ENCODE measurements at regions not wholly inside any gene's neighbourhood (a gene's known extent, or its start where the extent isn't known, plus 50 kb on each side); places are given as distances from the start of the nearest gene placed in this dataset.
"Not testable (repeated sequence)": the region's sequence is repeated elsewhere in the genome, so short reads cannot be mapped to it uniquely, and the experiment has no call there.

DNA sequence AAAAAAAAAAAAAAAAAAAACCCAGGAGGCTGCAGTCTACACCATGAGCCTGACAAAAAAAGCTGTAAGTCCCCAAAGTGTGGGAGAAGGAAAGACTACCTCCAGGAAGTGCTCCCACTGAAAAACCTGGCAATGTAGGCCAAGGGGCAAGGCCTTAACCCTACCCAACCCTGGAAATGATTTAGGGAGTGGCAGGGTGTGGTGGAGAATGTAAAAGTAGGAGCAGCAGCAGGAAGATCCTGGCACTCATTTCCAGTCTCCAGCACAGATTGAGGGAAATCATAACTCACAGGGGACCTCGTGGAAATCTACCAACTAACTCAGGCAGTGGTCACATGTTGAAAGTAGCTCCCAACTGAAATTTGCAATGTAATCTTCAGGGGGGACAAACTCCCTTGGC lies 839.5 kb downstream of the EPHA3 start:
- FAIRE-seq = no peak

DNA sequence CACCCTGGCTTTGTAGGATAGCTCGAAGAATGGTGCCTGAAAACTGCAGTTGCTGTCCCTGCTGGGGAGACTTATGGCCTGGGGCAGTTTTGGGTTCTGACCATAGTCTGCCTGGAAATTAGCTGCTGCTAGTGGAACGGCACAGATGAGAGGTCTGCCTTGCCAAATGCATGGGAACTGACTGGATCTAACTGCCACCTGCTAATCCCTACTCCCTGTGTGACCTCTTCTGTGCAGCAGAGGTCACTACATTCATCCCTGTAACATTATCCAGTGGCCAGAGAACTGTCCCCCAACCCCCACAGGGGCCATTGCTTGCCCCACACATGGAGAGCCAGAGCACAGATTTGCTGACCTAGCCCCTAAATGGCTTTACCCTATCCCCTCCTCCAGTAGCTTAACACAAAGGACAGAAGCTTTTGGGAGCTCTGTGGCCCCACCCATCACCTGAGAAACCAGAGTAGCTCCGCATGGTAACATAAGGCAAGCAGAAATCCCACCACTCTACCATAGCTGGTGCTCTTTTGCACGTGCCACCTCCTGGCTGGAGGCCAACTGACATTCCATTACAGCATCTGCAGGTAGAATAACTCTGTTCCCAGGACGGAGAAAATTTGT lies 840.0 kb downstream of the EPHA3 start:
- FAIRE-seq = no peak

DNA sequence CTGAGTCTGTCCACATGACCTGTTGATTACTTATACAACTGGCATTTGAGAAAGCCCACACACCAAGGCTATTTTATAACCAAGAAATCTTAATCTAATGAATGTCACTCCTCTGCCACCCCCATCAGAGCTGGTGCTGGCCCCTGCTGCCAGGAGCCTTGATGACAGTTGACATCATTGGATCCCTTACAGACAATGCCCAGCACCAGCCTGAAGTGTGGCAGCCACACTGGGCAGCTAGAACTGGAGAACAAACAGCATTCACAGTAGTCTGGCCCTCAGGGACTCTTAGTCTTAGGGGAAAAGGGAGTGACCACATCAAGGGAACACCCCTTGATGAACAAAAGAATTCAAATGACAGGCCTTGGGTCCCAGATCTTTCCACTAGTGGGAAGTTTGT lies 840.6 kb downstream of the EPHA3 start:
- FAIRE-seq = no peak

DNA sequence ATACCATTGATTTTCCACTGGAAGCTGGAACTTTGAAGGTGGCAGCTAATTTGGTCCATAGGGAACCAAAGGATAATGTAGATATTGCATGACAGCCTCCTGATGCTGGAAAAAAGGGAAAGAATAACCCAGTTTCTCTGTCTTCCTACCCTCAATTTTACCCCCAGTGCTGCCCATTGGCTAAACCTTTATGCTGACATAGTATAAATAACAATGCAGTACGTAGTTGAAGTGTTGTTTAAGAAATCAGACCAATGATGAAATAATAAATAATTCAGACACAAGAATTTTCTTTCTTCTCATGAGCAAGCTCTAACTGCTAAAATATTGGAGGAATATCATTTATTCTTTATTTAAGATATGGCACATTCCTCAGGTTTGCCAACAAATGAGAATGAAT lies 843.4 kb downstream of the EPHA3 start:
- no peak for FAIRE-seq

DNA sequence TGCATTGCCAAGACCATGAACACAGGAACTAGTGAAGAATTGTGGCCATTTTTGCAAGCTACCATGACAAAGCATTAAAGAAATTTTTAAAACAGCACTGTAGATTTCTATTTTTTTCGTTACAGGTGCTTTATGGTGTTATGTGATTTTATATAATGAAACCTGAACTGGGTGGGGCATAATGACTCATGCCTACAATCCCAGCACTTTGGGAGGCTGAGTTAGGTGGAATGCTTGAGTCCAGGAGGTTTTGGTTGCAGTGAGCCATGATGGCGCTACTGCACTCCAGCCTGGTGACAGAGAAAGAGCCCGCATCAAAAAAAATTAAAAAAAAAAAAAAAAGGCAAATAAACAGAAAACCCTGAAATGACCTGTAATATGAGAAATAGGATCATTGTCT lies 846.7 kb downstream of the EPHA3 start:
- FAIRE-seq = no peak

DNA sequence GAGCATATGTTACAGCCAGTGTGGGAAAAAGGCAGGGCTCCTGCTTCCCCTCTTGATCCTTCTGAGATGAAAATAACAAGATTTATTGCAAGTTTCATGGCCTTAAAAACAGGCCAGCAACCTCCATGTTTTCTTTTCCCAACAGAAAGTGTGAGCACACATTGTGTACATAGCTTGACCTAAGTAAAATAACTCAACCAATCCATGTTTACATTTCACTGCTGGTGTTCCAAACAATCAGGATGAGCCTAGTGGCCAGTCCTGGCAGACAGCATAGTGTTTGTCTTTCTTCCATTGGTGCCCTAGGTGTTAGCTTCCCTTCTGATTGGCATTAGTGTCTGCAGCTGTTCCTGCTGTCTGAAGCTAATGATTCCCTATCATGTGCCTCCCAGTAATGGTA lies 847.7 kb downstream of the EPHA3 start:
- FAIRE-seq = no peak

DNA sequence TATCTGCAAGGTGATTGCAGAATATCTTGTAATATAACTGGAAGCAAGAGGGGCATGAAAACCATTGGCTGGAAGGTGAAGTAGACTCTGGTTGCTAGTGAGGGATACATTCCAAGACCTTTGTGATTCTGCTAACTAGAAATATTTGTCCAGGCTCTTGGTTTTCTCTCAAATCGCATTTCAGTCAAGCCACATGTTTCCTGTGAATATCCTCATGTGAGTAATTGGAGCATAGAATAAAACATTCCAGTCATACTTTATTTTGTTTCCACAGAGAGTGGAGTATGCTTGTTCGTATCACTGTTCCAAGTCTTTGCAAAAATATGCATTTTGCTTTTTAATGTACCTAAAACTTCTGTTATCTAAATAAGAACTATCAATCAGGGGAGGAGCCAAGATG lies 850.0 kb downstream of the EPHA3 start:
- FAIRE-seq = no peak

DNA sequence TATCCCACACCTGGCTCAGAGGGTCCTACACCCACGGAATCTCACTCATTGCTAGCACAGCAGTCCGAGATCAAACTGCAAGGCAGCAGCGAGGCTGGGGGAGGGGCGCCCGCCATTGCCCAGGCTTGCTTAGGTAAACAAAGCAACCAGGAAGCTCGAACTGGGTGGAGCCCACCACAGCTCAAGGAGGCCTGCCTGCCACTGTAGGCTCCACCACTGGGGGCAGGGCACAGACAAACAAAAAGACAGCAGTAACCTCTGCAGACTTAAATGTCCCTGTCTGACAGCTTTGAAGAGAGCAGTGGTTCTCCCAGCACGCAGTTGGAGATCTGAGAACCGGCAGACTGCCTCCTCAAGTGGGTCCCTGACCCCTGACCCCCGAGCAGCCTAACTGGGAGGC lies 850.7 kb downstream of the EPHA3 start:
- FAIRE-seq = not testable (repeated sequence)

DNA sequence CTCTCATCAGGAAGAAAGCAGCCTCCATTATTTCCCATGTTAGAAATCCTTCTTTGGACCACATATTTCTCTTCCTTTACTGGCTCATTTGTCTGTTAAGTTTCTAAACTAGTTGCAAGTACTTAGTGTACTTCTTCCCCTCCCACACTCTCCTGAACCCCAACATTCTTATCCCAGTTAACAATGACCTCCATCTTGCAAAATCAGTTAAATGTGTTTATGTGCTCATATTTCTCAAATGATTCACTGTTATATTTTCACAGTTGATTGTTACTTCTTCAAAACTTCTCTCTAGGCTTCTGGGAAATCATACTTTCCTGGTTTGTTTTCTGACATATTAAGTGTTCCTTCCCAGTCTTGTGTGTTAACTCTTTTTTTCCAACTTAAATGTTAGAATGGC lies 856.9 kb downstream of the EPHA3 start:
- FAIRE-seq = no peak

DNA sequence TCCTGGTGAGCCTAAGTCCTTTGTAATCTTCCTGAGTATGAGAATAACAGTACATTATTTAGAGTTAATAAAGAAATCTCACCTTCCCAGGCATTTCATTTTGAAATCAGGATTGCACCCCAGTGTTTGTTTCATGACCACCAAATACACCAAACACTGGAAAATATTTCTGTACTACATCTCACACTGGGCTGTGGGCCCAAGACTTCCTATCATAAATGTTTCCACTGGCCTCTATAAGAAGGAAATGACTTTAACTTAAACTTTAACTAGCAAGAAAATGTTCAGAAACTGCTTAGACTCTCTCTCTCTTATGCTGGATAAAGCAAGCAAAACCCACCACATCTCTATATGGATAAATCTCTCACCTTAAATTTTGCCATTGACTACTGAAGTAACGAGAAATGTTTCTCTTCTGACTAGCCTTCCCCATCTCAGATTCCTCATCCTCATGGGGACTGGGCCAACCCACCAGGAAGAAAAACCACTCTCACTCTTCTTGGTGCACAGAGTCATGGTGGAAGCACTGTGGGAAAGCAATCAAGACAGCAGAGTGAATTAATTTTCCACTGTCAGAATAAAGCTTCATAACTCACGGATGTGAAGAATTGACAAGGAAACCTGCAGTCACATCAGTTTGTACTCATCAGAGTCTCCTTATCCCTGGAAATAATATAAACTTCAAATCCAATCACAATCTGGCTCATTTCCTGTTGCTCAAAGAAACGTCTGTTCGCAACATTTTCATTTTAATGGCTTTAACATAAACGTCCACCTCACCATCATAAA lies 859.6 kb downstream of the EPHA3 start:
- FAIRE-seq = no peak

DNA sequence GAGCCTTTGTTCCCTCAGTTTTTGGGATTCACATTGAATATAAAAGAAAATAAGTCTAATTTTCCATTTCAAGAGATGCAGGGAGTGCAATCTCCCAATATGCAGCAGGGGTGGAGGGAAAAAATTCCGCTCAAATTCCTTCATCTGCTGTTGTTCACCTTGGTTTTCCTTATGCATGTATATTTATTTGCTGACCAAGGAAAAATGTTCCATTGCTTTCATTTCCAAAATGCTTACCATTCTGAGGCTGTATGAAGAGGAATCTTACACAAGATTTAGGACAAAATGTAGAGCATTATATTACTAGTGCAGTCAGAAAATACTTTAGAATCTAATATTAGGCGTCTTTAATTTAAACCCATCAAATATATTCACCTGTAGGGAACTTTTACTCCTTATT lies 863.9 kb downstream of the EPHA3 start:
- no peak for FAIRE-seq

DNA sequence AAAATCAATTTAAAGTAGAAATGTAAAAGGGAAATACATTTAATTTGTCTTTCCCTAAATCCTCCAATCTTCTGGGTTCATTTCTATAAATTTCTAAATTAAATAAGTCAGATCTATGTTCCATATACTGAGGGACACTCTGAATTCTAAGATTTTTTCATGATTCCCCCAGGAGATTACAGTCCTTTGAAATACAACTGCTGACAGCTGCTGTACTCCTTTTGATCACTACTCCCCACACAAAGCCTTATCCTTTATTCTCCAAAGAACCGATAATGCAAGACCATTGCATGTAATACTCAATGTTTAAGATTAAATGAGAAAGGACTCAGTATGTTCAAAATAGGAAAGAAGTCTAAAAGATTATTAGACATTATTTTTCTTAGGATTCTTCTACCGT lies 865.7 kb downstream of the EPHA3 start:
- no peak for FAIRE-seq

DNA sequence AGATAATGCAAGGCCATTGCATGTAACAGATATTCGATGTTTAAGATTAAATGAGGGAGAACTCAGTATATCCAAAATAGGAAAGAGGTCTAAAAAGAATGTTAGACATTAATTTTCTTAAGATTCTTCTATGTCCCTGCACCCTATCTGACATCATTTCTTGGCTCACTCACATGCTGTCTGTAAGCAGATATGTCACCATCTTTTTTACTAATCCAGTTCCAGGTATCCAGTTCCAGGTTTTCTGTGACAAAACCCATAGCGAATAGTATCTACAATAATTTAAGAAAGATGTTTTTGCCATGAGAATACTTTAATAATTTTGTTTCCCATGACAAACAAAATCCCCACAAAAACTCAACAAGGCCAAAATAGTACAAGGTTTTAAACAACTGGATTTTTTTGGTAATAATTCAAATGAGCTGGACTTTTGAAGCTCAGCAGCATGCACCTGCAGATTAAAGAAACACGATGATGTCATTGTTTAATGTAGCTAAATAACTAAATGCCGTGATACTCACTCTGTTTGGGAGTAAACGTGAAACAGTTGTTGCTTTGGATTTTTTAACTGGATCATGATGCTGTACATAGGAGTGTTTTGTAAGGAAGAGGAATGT lies 867.6 kb downstream of the EPHA3 start:
- FAIRE-seq = no peak

DNA sequence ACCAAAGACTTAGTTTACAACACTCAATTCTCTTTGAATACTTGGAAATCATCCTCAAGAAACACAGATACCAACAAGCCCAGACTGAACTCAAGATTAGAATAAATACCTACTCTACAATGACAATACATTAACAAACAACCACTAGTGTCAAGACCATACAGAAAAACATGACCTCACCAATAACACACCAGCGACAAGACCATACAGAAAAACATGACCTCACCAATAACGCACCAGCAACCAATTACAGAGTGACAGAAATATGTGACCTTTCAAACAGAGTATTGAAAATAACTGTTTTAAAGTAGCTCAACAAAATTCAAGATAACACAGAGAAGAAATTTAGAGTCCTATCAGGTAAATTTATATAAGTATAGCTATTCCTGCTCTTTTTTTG lies 876.0 kb downstream of the EPHA3 start:
- FAIRE-seq = no peak

DNA sequence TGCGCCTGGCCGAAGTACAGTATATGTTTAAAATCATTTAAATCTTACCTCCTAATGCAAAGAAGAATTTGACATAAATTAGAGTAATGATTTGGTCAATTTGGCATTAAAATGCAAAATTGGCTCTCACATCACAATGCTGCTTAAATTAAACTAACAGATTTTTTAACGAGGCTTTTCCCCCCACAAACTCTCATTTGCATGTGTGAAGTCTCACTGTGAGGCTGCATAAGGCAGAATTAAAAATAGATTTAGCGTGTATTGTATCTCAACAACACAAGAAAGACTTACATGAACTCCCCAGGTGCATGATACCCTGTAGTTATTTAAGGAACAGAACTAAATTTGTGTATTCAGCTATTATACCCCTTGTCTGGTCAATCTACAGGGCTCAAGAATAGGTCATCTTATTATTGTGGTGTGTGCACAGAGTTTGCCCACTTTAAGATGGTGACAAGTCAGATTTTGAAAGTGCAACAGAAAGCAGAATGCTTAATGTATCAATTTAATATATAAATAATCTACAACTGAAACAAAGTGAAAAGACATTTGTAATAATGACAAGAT lies 897.9 kb downstream of the EPHA3 start:
- FAIRE-seq = no peak

DNA sequence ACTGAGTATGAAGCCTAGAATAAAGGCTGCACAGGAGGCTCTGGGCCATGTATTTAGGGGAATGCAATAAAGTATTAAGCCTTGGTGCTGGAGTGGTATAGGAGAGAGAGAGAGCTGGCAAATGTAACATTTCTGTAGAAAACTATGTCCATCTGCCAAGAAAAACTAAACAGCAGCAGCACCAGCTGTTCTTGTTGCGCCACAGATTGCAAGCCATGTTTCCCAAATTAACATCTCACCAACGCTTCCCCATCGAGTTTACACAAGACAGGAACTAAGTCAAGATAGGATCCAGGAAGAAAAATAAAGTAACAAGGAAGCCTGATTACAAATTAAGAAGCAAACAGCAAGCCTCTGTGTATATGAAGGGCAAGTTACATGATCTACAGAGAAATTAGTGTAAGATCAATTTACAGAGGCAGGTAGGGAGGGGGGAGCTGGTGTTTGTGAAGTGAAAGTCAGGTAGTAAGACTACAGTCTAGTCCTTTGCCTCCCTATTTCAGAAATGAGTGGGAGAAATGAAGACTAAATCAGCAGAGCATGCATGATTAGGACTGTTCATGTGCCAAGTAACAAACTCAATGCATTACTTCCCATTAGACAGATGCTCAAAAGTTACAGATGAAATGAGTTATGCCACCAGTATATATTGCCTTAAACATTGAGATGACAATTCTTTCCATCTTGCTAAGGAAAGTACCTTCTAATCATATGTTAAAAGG lies 900.5 kb downstream of the EPHA3 start:
- FAIRE-seq = no peak

DNA sequence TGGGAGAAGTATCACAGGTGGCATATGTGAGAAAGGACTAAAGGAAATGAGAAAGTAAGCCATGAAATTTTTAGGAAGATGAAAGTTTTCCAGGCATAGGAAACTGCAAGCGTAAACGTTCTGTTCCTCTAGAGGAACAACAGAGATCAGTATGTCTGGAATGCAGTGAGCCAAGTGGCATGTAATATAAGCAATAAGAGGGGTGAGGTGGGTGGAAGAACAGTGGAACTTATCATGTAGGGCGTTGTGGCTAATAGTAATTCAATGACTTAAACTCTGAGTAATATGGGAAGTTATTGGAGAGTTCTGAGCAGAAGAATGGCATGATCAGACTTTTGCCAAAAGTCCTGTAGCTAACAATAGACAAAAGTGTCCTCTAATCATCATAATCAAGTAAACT lies 902.9 kb downstream of the EPHA3 start:
- FAIRE-seq = no peak

DNA sequence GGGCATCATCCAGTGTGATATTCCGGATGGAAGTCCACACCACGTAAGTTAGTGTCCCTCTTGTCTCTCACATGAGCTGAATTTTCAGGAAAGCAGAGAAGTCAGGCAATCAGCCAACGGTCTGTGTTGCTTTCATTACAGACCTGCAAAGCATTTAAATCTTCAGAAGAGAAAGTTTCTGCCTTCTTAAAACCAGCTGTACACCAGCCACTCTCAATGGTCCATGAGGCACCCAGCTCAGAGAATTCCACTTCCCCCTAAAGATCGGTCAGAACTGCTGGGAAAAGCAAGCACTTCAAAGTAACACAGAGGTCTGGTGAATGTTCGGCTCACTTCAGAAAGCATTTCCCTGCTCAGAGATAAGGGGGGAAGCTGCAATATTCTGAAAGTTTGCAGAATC lies 903.7 kb downstream of the EPHA3 start:
- FAIRE-seq = no peak

DNA sequence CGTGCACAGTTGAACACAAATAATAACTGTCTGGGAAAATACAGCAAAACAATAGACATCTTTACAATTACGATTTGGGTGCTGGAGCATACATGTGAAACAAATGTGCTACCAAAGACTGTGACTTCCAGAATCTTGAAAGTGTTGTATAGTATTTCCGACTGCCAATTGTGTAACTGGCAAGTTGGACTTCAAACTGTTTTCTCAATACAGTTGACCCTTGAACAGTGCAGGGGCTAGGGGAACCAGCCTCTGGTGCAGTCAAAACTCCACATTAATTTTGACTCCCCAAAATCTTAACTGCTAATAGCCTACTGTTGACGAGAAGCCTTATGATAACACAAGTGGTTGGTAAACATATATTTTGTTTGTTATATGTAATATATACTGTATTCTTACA lies 904.2 kb downstream of the EPHA3 start:
- no peak for FAIRE-seq

DNA sequence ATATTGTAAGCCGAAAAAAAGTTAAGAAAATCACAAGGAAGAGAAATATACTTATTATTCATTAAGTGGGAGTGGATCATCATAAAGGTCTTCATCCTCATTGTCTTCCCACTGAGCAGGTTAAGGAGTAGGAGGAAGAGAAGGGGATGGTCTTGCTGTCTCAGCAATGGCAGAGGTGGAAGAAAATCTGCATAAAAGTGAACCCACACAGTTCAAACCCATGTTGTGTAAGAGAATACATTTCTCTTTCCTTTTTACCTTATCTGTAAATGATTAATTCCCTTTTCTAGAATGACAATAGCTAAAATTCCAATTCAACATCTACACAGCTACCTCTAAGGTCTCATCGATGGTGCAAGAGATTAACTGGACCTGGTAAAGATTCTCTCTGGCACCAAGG lies 904.6 kb downstream of the EPHA3 start:
- no peak for FAIRE-seq

DNA sequence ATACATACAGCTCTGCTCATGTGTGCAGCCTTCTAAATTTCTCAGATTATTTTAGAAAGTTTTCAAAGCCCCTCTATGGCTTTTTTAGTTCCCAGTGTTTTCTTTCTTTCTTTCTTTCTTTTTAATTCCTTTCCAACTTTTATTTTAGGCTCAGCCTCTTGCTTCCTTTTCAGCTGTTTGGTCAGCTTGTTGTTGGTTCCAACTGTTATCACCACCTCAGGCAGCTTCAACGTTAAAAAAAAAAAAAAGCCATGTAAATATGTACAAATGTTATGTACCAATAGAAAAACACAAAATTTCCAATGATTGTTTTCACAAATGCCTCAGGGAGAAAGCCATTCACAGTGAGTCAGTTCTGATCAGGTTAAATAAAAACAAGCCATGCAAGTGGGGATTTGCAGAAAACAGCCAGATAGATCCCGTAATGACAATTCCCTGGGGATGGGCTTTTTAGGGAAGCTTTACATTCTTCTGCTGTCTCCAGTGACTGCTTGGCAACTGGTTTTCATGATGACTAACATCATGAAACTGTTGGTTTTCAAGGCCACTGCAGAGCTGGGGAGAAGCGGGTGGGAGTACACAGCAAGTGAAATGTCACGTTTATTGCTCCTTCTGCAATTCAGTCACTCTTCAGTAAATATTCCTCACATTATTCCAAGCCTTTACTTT lies 908.4 kb downstream of the EPHA3 start:
- FAIRE-seq = no peak

DNA sequence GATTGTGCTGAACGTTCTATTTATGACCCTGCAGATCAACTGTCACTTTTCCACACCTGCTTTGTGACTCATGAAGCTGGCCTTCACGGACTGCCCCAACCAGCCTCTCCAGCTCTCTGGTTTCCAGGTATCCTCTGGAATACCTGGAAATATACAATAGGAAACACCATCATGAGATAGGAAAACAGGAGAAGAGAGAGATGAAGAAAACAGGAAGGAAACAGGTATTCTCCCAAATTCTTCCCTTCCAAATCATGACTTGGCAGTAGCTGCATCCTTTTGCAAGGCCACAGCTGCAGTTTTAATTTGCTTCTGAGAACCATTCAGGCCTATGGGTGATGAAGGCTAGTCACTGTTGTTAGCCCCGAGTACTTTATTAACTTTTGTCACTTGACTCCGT lies 909.1 kb downstream of the EPHA3 start:
- no peak for FAIRE-seq

DNA sequence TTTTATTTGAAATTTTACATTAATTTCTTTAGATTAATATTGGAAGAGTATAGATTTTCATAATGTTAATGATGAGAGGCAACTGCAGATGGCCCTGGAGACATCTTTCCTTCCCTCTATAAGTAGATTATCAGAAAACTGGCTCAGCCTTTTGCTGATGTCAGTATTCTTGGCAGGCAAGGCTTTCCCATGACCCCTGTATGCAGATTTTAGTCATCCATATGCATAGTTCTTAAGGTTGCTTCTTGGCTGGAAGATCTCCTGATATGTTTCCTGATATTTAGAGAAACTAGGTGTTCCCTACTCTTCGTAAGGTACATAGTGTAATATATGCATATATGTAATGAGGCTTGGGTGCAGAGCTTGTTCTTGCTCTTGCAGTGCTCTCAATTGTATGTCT lies 911.4 kb downstream of the EPHA3 start:
- no peak for FAIRE-seq

All from TTC549 (cell line).